Neutrophil (primary cell): ENCODE measurements at regions not wholly inside any gene's neighbourhood (a gene's known extent, or its start where the extent isn't known, plus 50 kb on each side); places are given as distances from the start of the nearest gene placed in this dataset.

Experiments used
- H3K27ac ChIP-seq: fragments of 200-600 bp; sonication (generic); 2 replicates; pipeline ENCODE4 v1.5.1; 2016; ENCODE audit warnings: mild to moderate bottlenecking, moderate library complexity
- H3K27me3 ChIP-seq: fragments of 200-600 bp; sonication (generic); 2 replicates; pipeline ENCODE4 v1.6.0; 2016; ENCODE audit warnings: mild to moderate bottlenecking
- H3K36me3 ChIP-seq: fragments of 200-600 bp; sonication (generic); 2 replicates; pipeline ENCODE4 v1.5.1; 2017
- H3K4me1 ChIP-seq, 2 experiments: fragments of 200-600 bp in 1 of 2; sonication (generic) in 1 of 2; 1 replicate in 1 of 2; 2 replicates in 1 of 2; pipeline versions ENCODE4 v1.5.1 to v1.6.1; 2013 to 2016; ENCODE audit warnings: low read depth in 1 of 2, low read length in 1 of 2, mild to moderate bottlenecking in 1 of 2, moderate library complexity in 1 of 2; ENCODE audit not compliant: control insufficient read depth in 1 of 2, insufficient read depth in 1 of 2
- H3K4me3 ChIP-seq, 2 experiments: fragments of 200-600 bp in 1 of 2; sonication (generic) in 1 of 2; 1 replicate in 1 of 2; 2 replicates in 1 of 2; pipeline ENCODE4 v1.5.1; 2013 to 2016; ENCODE audit warnings: low read depth in 1 of 2, low read length in 1 of 2, mild to moderate bottlenecking in 1 of 2, moderate library complexity in 1 of 2
- H3K9me3 ChIP-seq: fragments of 200-600 bp; sonication (generic); 2 replicates; pipeline ENCODE4 v1.5.1; 2016
- TF ChIP-seq, protein P1 (sequence below): fragments of 200-600 bp; sonication (generic); IDR thresholded peaks from 2 replicates; pipeline ENCODE4 v1.5.1; 2016; ENCODE audit warnings: antibody characterized with exemption

DNA sequence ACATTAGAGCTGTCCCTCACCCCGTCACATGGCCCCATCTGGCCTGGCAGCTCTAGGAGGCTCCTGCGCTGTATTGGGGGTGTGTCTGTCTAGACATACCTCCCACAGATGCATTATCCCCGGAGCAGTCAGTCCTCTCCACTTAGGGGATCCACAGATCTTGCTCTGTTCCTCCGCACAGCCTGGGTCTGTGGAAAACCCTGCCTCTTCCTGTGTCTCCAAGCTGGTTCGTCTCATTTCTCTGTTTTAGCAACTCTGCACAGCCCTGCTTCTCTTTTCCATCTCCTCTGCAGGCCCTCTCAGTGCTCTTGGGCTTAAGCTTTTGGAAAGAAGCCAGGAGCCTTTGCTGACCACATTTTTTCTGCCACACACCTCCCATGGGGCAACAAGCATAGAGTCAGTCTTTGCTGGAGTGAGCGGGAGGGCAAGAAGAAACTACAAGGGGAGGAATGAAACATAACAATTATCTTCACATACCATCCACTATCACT, 241.5 kb downstream of the FOXD2 start:
- H3K4me1 ChIP-seq: no peaks in the 10 kb centered on the region
- H3K4me3 ChIP-seq: no peak overlapping the region
- H3K27me3 ChIP-seq: no peaks in the 10 kb centered on the region
- TF ChIP-seq, protein P1, sequence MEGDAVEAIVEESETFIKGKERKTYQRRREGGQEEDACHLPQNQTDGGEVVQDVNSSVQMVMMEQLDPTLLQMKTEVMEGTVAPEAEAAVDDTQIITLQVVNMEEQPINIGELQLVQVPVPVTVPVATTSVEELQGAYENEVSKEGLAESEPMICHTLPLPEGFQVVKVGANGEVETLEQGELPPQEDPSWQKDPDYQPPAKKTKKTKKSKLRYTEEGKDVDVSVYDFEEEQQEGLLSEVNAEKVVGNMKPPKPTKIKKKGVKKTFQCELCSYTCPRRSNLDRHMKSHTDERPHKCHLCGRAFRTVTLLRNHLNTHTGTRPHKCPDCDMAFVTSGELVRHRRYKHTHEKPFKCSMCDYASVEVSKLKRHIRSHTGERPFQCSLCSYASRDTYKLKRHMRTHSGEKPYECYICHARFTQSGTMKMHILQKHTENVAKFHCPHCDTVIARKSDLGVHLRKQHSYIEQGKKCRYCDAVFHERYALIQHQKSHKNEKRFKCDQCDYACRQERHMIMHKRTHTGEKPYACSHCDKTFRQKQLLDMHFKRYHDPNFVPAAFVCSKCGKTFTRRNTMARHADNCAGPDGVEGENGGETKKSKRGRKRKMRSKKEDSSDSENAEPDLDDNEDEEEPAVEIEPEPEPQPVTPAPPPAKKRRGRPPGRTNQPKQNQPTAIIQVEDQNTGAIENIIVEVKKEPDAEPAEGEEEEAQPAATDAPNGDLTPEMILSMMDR: no peak
- H3K9me3 ChIP-seq: no peaks in the 10 kb centered on the region
- no peak overlapping the region for H3K27ac ChIP-seq
- H3K36me3 ChIP-seq: no peaks in the 10 kb centered on the region

DNA sequence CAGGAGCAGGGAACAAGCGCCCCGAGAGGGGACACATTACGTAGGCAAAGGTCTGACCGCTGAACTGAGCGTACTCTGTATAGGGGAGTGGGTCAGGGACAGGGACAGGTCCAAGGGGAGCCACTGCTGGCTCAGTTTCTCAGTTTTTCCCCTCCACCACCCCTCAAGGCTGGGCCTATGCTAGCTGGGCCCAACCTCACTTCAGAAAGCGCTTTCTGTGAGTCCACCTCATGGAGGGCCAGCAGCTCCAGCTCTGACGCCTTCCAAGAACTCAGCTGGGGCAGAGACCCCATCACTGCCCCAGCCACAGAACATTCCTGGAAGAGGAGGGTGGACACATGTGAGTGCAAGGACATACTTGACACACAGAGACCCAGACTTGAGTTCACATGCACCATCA, 242.0 kb downstream of the FOXD2 start:
- Histone ChIP-seq H3K4me1 (no peaks in the 10 kb centered on the region), H3K36me3 (no peaks in the 10 kb centered on the region), H3K9me3 (no peaks in the 10 kb centered on the region), H3K4me3 (no peak overlapping the region), H3K27ac (no peak overlapping the region), H3K27me3 (no peaks in the 10 kb centered on the region)
- TF ChIP-seq, protein P1: no peak

GRCh38 chr1:47680815-47681475, 243.1 kb downstream of the FOXD2 start:
- H3K9me3 ChIP-seq: no peaks in the 10 kb centered on the region
- no peaks in the 10 kb centered on the region for H3K36me3 ChIP-seq
- H3K27me3 ChIP-seq: no peaks in the 10 kb centered on the region
- H3K27ac ChIP-seq: no peak overlapping the region
- no peak overlapping the region for H3K4me3 ChIP-seq
- TF ChIP-seq, protein P1: no peak
- H3K4me1 ChIP-seq: no peaks in the 10 kb centered on the region

DNA sequence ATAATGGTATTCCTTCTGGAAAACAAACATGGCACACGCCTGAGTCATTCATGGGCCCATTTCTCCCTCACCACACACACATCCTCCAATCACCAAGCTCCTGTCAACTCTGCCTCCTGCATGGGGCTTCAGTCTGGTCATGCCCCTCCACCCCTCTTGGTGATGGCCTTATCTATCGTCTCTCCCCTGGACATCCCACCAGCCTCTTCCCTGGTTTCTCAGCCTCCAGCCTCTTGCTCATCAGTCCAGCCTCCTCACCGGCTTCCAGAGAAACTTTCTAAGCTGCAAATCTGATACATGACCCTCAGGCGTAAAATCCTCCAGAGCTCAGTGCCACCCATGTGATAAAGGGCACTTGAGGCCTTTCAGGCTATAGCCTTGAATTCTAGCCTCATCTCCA, 243.9 kb downstream of the FOXD2 start:
- Histone ChIP-seq H3K27me3 (no peaks in the 10 kb centered on the region), H3K9me3 (no peaks in the 10 kb centered on the region), H3K27ac (no peak overlapping the region), H3K36me3 (no peaks in the 10 kb centered on the region), H3K4me3 (no peak overlapping the region), H3K4me1 (no peaks in the 10 kb centered on the region)
- TF ChIP-seq, protein P1: no peak

- Histone ChIP-seq H3K27ac (no peak overlapping the region), H3K27me3 (no peaks in the 10 kb centered on the region), H3K36me3 (no peaks in the 10 kb centered on the region), H3K4me1 (no peaks in the 10 kb centered on the region), H3K4me3 (no peak overlapping the region), H3K9me3 (no peaks in the 10 kb centered on the region)
- TF ChIP-seq, protein P1: no peak
These were observed 244.4 kb downstream of the FOXD2 start for GRCh38 chr1:47682198-47682597.
